ENCODE measurements at regions not wholly inside any gene's neighbourhood (a gene's known extent, or its start where the extent isn't known, plus 50 kb on each side); places are given as distances from the start of the nearest gene placed in this dataset.

- no peak for TF ChIP-seq CTCF (IDR thresholded peaks at IDR 0.05; ENCODE audit: poor library complexity)
- no peak for TF ChIP-seq EZH2 (IDR thresholded peaks at IDR 0.05; ENCODE audit: borderline replicate concordance)
- TF ChIP-seq EZH2phosphoT487 (IDR thresholded peaks at IDR 0.05; ENCODE audit: low read depth, severe bottlenecking, unreplicated experiment) = no peak
These were observed 239.7 kb downstream of the ICOS start for GRCh38 chr2:204176306-204176705.
